ENCODE measurements at regions not wholly inside any gene's neighbourhood (a gene's known extent, or its start where the extent isn't known, plus 50 kb on each side); places are given as distances from the start of the nearest gene placed in this dataset.

GRCh38 chr9:92175441-92175840, 60.2 kb upstream of the SPTLC1 start:
- no peak overlapping the region for H3K4me3 Mint-ChIP-seq
- H3K36me3 Mint-ChIP-seq (ENCODE audit: low read depth): no peaks in the 10 kb centered on the region

GRCh38 chr9:92173318-92173717, 58.1 kb upstream of the SPTLC1 start:
- H3K36me3 Mint-ChIP-seq (ENCODE audit: low read depth): no peaks in the 10 kb centered on the region
- no peak for TF ChIP-seq CTCF (conservative IDR thresholded peaks at IDR 0.05)
- H3K27ac Mint-ChIP-seq (ENCODE audit: unreplicated experiment): no peak overlapping the region
- H3K27me3 Mint-ChIP-seq (ENCODE audit: low read depth): no peaks in the 10 kb centered on the region
- DNase-seq (ENCODE audit: low read depth, low spot score): no peak
- peaks cover 12% of the 10 kb centered on the region for H3K9me3 Mint-ChIP-seq
- no peaks in the 10 kb centered on the region for H3K4me1 Mint-ChIP-seq
- no peak overlapping the region for H3K4me3 Mint-ChIP-seq

More at GRCh38 chr9:92175441-92175840, 60.2 kb upstream of the SPTLC1 start:
- Mint-ChIP-seq H3K27me3 (ENCODE audit: low read depth) (no peaks in the 10 kb centered on the region), H3K4me1 (no peaks in the 10 kb centered on the region), H3K9me3 (peaks cover 10% of the 10 kb centered on the region), H3K27ac (ENCODE audit: unreplicated experiment) (no peak overlapping the region)
- DNase-seq (ENCODE audit: low read depth, low spot score): no peak
- no peak for TF ChIP-seq CTCF (conservative IDR thresholded peaks at IDR 0.05)

GRCh38 chr9:92171822-92172221, 56.6 kb upstream of the SPTLC1 start:
- no peak for DNase-seq (ENCODE audit: low read depth, low spot score)
- Mint-ChIP-seq H3K36me3 (ENCODE audit: low read depth) (no peaks in the 10 kb centered on the region), H3K27me3 (ENCODE audit: low read depth) (no peaks in the 10 kb centered on the region), H3K4me3 (no peak overlapping the region), H3K9me3 (peaks cover 12% of the 10 kb centered on the region), H3K27ac (ENCODE audit: unreplicated experiment) (no peak overlapping the region), H3K4me1 (no peaks in the 10 kb centered on the region)
- TF ChIP-seq CTCF (conservative IDR thresholded peaks at IDR 0.05): no peak

GRCh38 chr9:92171281-92171680, 56.1 kb upstream of the SPTLC1 start:
- no peaks in the 10 kb centered on the region for H3K27me3 Mint-ChIP-seq (ENCODE audit: low read depth)
- DNase-seq (ENCODE audit: low read depth, low spot score): no peak
- peaks cover 12% of the 10 kb centered on the region for H3K9me3 Mint-ChIP-seq
- no peaks in the 10 kb centered on the region for H3K36me3 Mint-ChIP-seq (ENCODE audit: low read depth)
- H3K27ac Mint-ChIP-seq (ENCODE audit: unreplicated experiment): no peak overlapping the region
- H3K4me3 Mint-ChIP-seq: no peak overlapping the region
- no peaks in the 10 kb centered on the region for H3K4me1 Mint-ChIP-seq
- no peak for TF ChIP-seq CTCF (conservative IDR thresholded peaks at IDR 0.05)

- Mint-ChIP-seq H3K4me3 (no peak overlapping the region), H3K4me1 (no peaks in the 10 kb centered on the region), H3K27ac (ENCODE audit: unreplicated experiment) (no peak overlapping the region), H3K9me3 (peaks cover 12% of the 10 kb centered on the region), H3K27me3 (ENCODE audit: low read depth) (no peaks in the 10 kb centered on the region), H3K36me3 (ENCODE audit: low read depth) (no peaks in the 10 kb centered on the region)
- no peak for TF ChIP-seq CTCF (conservative IDR thresholded peaks at IDR 0.05)
- no peak for DNase-seq (ENCODE audit: low read depth, low spot score)
Measured at GRCh38 chr9:92170848-92171247, 55.6 kb upstream of the SPTLC1 start.

GRCh38 chr9:92165484-92165883, 50.3 kb upstream of the SPTLC1 start:
- peaks cover 1% of the 10 kb centered on the region for H3K4me1 Mint-ChIP-seq
- no peak overlapping the region for H3K4me3 Mint-ChIP-seq
- no peak for TF ChIP-seq CTCF (conservative IDR thresholded peaks at IDR 0.05)
- no peak overlapping the region for H3K27ac Mint-ChIP-seq (ENCODE audit: unreplicated experiment)
- no peak for DNase-seq (ENCODE audit: low read depth, low spot score)
- H3K27me3 Mint-ChIP-seq (ENCODE audit: low read depth): no peaks in the 10 kb centered on the region
- H3K36me3 Mint-ChIP-seq (ENCODE audit: low read depth): no peaks in the 10 kb centered on the region
- H3K9me3 Mint-ChIP-seq: peaks cover 13% of the 10 kb centered on the region

Measured in neural crest cell (in vitro differentiated cells).